GM10266 (cell line): ENCODE measurements at regions not wholly inside any gene's neighbourhood (a gene's known extent, or its start where the extent isn't known, plus 50 kb on each side); places are given as distances from the start of the nearest gene placed in this dataset.

Source experiments
- DNase-seq: peaks from one replicate; pipeline ENCODE4 v3.0.0; 2012; ENCODE audit errors: extremely low spot score
- CTCF ChIP-seq: IDR thresholded peaks from 2 replicates; pipeline ENCODE4 v1.5.1; 2012; ENCODE audit warnings: mild to moderate bottlenecking, low read depth; ENCODE audit not compliant: control insufficient read depth, insufficient read depth; ENCODE audit errors: missing control alignments

- no peak for DNase-seq
- no peak for TF ChIP-seq CTCF
Observed at GRCh38 chr5:39486790-39487189, 62.0 kb upstream of the DAB2 start.

- TF ChIP-seq CTCF: no peak
- DNase-seq: no peak
Observed at GRCh38 chr5:39486361-39486760, 61.6 kb upstream of the DAB2 start.

GRCh38 chr5:39485079-39485478, 60.3 kb upstream of the DAB2 start:
- TF ChIP-seq CTCF: no peak
- DNase-seq: no peak

- no peak for DNase-seq
- TF ChIP-seq CTCF: no peak
Observed at GRCh38 chr5:39484673-39485072, 59.9 kb upstream of the DAB2 start.

GRCh38 chr5:39482098-39482497, 57.3 kb upstream of the DAB2 start:
- no peak for DNase-seq
- no peak for TF ChIP-seq CTCF

- DNase-seq: no peak
- no peak for TF ChIP-seq CTCF
Observed at GRCh38 chr5:39479537-39479936, 54.8 kb upstream of the DAB2 start.

- DNase-seq: no peak
- TF ChIP-seq CTCF: no peak
Observed at GRCh38 chr5:39478863-39479262, 54.1 kb upstream of the DAB2 start.
